Calu3 (cell line): ENCODE measurements at regions not wholly inside any gene's neighbourhood (a gene's known extent, or its start where the extent isn't known, plus 50 kb on each side); places are given as distances from the start of the nearest gene placed in this dataset.

Source experiments
- BruUV-seq: library from RNA; stranded (reverse); fragments of 400-500 nt; replicated peaks from 2 replicates; lab custom pipeline; 2021; lab: Mats Ljungman, UMichigan
- CTCF ChIA-PET: fragments of 300-600 bp; sonication (Branson Sonifier 250); formaldehyde crosslinking; loops from one replicate; lab custom pipeline; 2022; ENCODE audit warnings: antibody characterized with exemption; lab: Charles Lee
- DNase-seq: peaks from one replicate; pipeline ENCODE4 v3.0.0; 2022
- H3K27ac Mint-ChIP-seq: one replicate; pipeline ENCODE4 v1.8.0; 2022; ENCODE audit warnings: mixed read lengths; ENCODE audit not compliant: unreplicated experiment
- H3K27me3 Mint-ChIP-seq: one replicate; pipeline ENCODE4 v1.8.0; 2022; ENCODE audit warnings: mixed read lengths; ENCODE audit not compliant: unreplicated experiment
- H3K36me3 Mint-ChIP-seq: one replicate; pipeline ENCODE4 v1.8.0; 2022; ENCODE audit warnings: mild to moderate bottlenecking, moderate library complexity, mixed read lengths; ENCODE audit not compliant: insufficient read depth, unreplicated experiment
- H3K4me1 Mint-ChIP-seq: one replicate; pipeline ENCODE4 v1.8.0; 2022; ENCODE audit warnings: mild to moderate bottlenecking, low read depth, mixed read lengths; ENCODE audit not compliant: unreplicated experiment
- H3K4me3 Mint-ChIP-seq: one replicate; pipeline ENCODE4 v1.8.0; 2022; ENCODE audit warnings: mild to moderate bottlenecking, low read depth, moderate library complexity, mixed read lengths; ENCODE audit not compliant: unreplicated experiment
- H3K9me3 Mint-ChIP-seq: one replicate; pipeline ENCODE4 v1.8.0; 2022; ENCODE audit warnings: low read depth, mixed read lengths; ENCODE audit not compliant: unreplicated experiment
- intact Hi-C: fragments of 100-400 bp; cut with micrococcal nuclease; formaldehyde crosslinking; loops from one replicate; pipeline ENCODE4 v1.10.0; 2022; ENCODE audit not compliant: unreplicated experiment
- TF ChIP-seq, protein P1 (sequence below): fragments of 200-600 bp; IDR thresholded peaks from one replicate; pipeline ENCODE4 v1.8.0; 2022; ENCODE audit warnings: antibody characterized with exemption; ENCODE audit not compliant: unreplicated experiment

GRCh38 chr13:78020861-78021260, 102.2 kb upstream of the EDNRB start:
- CTCF ChIA-PET: interaction anchor here (0.7 kb wide), 1 partner anchor 398 kb away, joined by 3 read pairs; no protein-coding TSS in a partner anchor
- H3K27ac Mint-ChIP-seq: no peak overlapping the region
- no peaks in the 10 kb centered on the region for H3K36me3 Mint-ChIP-seq
- H3K4me3 Mint-ChIP-seq: no peak overlapping the region
- intact Hi-C loops: no loop called here
- no peaks in the 10 kb centered on the region for H3K27me3 Mint-ChIP-seq
- TF ChIP-seq, protein P1, sequence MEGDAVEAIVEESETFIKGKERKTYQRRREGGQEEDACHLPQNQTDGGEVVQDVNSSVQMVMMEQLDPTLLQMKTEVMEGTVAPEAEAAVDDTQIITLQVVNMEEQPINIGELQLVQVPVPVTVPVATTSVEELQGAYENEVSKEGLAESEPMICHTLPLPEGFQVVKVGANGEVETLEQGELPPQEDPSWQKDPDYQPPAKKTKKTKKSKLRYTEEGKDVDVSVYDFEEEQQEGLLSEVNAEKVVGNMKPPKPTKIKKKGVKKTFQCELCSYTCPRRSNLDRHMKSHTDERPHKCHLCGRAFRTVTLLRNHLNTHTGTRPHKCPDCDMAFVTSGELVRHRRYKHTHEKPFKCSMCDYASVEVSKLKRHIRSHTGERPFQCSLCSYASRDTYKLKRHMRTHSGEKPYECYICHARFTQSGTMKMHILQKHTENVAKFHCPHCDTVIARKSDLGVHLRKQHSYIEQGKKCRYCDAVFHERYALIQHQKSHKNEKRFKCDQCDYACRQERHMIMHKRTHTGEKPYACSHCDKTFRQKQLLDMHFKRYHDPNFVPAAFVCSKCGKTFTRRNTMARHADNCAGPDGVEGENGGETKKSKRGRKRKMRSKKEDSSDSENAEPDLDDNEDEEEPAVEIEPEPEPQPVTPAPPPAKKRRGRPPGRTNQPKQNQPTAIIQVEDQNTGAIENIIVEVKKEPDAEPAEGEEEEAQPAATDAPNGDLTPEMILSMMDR: no peak
- no peaks in the 10 kb centered on the region for H3K4me1 Mint-ChIP-seq
- H3K9me3 Mint-ChIP-seq: peaks cover 2% of the 10 kb centered on the region
- no peak for DNase-seq
- BruUV-seq: no TSS peak

GRCh38 chr13:78015782-78016181, 97.2 kb upstream of the EDNRB start:
- Mint-ChIP-seq H3K36me3 (no peaks in the 10 kb centered on the region), H3K27ac (no peak overlapping the region), H3K4me1 (no peaks in the 10 kb centered on the region), H3K9me3 (no peaks in the 10 kb centered on the region), H3K4me3 (no peak overlapping the region), H3K27me3 (no peaks in the 10 kb centered on the region)
- CTCF ChIA-PET: no interaction called here
- TF ChIP-seq, protein P1: no peak
- DNase-seq: no peak
- no TSS peak for BruUV-seq
- intact Hi-C loops: no loop called here

- Mint-ChIP-seq H3K36me3 (no peaks in the 10 kb centered on the region), H3K9me3 (no peaks in the 10 kb centered on the region), H3K4me3 (no peak overlapping the region), H3K4me1 (no peaks in the 10 kb centered on the region), H3K27me3 (no peaks in the 10 kb centered on the region), H3K27ac (no peak overlapping the region)
- intact Hi-C loops: no loop called here
- CTCF ChIA-PET: no interaction called here
- DNase-seq: no peak
- BruUV-seq: no TSS peak
- TF ChIP-seq, protein P1: no peak
These were observed 93.4 kb upstream of the EDNRB start for GRCh38 chr13:78012046-78012445.

GRCh38 chr13:78004821-78005220, 86.2 kb upstream of the EDNRB start:
- Mint-ChIP-seq H3K9me3 (no peaks in the 10 kb centered on the region), H3K4me3 (no peak overlapping the region), H3K36me3 (no peaks in the 10 kb centered on the region), H3K27ac (no peak overlapping the region), H3K27me3 (no peaks in the 10 kb centered on the region), H3K4me1 (no peaks in the 10 kb centered on the region)
- DNase-seq: no peak
- TF ChIP-seq, protein P1: no peak
- no TSS peak for BruUV-seq
- intact Hi-C loops: no loop called here
- CTCF ChIA-PET: no interaction called here
